ENCODE measurements at regions not wholly inside any gene's neighbourhood (a gene's known extent, or its start where the extent isn't known, plus 50 kb on each side); places are given as distances from the start of the nearest gene placed in this dataset.

DNA sequence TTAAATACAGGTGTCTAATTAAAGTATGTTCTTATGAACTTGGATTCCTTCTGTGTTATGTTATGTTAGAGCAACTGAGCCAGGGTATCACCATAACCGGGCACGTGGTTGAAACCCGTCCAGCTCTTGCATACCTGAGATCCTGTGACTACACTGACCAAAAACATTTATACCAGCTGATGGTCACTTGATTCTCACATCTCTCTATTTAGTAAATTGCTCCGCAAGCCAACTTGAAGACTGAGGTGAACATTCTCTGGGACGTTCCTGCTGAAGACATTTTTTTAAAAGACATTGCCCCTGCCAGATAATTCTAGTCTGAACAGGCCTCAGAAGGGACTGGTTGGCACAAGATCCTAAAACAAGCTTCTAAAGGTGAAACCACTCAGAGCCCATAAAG is 550.0 kb upstream of the DIPK2B start:
- DNase-seq (ENCODE audit: low spot score) (no peak), ATAC-seq (no peak)
- intact Hi-C loops (cut with DNase I) = no loop called here

DNA sequence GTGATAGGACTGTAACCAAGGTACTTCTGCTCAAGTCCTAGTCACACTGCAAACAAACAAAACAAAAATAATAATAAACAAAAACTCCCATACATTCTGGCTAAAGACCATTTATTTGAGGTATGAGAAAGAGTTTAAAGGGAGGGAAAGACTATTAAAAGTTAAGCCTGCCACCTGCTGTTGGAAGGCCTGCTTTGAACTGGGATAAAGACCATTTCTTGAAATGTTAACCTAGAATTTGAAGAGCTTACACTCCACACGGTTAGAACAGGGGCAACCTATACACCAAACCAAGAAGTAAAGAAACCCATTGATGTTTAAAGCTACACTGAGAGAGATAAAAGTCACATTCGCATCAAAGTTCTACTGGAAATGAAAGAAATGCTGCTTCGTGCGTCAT is 548.7 kb upstream of the DIPK2B start:
- intact Hi-C loops (cut with DNase I) = no loop called here
- ATAC-seq (no peak), DNase-seq (ENCODE audit: low spot score) (no peak)

DNA sequence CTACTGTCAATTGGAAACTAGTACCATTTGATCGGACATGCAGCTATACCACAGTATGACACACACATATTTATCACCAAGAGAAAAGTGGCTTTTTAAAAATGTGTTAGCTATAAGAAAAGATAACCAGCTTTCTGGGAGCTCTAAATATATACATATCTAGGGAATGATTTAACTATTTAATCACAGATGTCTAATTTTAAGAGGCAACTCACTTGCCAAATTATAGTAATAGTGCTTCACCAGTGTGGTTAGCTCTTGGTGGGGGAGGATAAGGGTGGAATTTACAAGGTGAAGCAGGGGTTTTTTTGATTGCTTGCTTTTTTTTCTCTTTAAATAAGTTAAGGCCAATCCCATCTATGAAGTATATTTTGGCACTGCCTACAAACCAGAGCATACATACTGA is 547.7 kb upstream of the DIPK2B start:
- intact Hi-C loops (cut with DNase I) = no loop called here
- no peak for DNase-seq (ENCODE audit: low spot score)

DNA sequence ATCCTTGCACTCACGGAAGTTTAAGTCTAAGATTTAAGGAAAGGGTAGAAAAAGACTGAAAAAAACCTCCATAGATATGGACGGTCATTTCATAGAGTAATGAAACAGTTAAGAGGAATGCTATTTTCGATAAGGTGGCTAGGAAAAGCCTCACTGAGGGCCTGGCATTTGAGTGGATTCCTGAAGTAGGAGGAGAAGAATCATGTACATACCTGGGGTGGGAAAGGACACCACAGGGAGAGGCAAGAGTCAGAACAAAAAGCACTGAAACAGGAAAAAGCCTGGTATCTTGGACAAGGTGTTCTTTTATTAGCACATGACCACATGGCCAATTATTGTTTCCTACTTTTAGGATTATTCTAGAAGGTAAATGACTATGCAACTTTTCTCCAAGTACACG is 547.2 kb upstream of the DIPK2B start:
- intact Hi-C loops (cut with DNase I) = no loop called here
- no peak for DNase-seq (ENCODE audit: low spot score)
- peak; percentile 46 for ATAC-seq

More for the DNA sequence above, 547.7 kb upstream of the DIPK2B start:
- ATAC-seq = no peak

DNA sequence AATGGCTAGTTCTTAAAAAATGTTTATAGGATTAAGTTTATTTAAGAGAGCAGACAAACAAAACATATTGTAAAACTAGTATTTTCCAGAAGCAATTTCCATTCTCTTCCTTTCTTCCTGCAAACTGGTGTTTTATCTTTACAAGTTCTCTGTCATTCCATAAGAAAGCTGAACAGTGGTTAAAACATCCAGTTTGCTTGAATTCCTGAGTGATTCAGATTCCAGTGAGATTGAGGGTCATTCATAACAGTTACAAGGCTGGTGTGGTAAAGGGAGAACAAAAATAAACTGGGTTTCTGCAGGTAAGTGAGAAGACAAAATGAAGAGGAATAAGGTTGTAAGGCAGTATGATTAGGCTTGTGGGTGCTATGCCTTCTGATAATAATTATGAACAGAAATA is 544.8 kb upstream of the DIPK2B start:
- no peak for DNase-seq (ENCODE audit: low spot score)
- intact Hi-C loops (cut with DNase I) = no loop called here
- no peak for ATAC-seq

DNA sequence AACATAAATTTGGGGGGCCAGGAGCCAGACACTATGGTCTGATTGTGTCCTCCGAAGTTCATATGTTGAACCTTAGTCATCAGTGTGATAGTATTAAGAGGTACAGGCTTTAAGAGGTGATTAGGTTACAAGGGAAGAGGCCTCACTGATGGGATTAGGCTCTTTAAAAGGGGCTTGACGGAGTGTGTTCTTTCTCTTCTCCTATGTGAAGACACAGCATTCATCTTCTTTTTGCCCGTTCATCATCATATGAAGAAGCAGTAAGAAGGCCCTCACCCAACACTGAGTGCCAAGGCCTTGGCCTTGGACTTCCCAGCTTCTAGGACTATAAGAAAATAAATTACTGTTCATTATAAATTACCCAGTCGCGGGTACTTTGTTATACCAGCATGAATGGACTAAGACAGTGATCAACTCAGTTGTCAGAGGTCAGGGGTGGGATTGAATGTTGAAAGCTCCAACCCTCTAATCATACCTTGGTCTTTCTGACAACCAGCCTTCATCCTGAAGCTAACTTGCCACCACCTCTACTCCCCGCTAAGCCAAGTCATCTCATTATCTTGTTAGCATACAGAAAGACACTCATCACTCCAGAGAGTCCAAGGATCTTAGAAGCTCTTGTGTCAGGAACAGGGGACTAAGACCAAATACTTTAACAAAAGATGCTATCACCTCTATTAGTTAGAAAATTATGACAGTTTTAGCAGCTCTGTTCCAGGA is 543.4 kb upstream of the DIPK2B start:
- intact Hi-C loops (cut with DNase I) = no loop called here
- ATAC-seq = no peak
- no peak for DNase-seq (ENCODE audit: low spot score)

DNA sequence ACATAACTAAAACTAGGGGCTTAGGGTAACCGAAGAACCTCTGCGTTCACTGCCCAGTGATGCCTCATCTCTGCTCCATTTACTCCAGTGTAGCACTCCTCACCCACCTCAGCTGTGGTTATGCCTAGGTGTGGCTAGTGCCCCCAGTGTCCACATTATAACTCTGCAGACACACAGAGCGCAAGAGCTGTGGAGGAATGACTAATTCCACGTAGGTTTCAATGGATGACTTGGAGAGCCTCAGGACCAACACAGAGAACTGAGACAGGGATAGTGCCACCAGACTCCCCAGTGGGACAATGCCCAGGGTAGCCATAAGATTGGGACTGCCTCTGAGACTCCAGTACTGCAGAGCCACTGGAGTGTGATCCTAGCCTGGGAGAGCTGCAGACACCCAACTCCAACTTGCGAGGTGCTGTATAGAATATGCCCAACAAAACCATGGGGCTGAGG is 542.4 kb upstream of the DIPK2B start:
- intact Hi-C loops (cut with DNase I) = no loop called here
- no peak for ATAC-seq
- no peak for DNase-seq (ENCODE audit: low spot score)

DNA sequence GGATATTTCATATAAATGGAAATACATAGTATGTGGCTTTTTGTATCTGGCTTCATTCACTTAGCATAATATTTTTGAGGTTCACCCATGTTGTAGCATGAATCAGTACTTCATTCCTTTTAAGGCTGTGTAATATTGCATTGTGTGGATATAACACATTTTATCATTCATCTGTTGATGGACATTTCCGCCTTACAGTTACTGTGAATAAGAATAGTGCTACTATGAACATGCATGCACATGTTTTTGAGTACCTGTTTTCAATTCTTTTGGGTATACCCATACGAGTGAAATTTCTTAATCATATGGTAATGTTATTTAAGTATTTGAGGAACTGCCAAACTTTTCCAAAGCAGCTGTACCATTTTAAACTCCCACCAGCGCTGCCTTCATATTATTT is 539.6 kb upstream of the DIPK2B start:
- intact Hi-C loops (cut with DNase I) = no loop called here
- ATAC-seq = no peak
- no peak for DNase-seq (ENCODE audit: low spot score)

DNA sequence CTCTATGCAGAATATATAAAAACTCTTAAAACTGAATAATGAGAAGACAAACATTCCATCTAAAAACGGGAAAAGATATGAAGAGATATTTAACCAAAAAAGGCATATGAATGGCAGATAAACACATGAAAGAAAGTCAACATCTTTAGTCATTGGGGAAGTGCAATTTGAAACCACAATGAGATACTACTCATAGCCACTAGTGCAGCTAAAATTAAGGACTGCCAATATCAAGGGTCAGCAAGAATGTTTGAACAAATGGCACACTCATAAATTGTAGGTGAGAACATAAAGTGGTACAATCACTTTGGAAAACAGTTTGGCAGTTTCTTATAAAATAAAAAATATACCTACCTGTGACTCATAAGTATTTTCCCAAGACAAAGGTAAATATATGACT is 534.9 kb upstream of the DIPK2B start:
- intact Hi-C loops (cut with DNase I) = no loop called here
- ATAC-seq (no peak), DNase-seq (ENCODE audit: low spot score) (no peak)

DNA sequence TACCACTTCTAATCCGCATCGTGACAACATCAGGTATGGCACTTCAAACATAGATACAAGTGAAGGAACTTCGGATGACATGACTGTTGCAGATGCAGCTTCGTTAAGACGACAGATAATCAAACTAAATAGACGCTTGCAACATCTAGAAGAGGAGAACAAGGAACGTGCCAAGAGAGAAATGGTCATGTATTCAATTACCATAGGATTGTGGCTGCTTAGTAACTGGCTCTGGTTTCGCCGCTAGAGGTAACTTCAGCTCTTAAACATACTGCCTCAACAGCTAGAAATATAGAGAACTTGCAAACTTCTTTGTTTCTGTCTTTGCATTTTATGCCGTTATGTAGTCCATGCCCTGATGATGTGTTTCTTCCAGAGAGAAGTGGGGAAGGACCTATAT is 530.8 kb upstream of the DIPK2B start:
- DNase-seq (ENCODE audit: low spot score) (no peak), ATAC-seq (no peak)
- intact Hi-C loops (cut with DNase I) = no loop called here

DNA sequence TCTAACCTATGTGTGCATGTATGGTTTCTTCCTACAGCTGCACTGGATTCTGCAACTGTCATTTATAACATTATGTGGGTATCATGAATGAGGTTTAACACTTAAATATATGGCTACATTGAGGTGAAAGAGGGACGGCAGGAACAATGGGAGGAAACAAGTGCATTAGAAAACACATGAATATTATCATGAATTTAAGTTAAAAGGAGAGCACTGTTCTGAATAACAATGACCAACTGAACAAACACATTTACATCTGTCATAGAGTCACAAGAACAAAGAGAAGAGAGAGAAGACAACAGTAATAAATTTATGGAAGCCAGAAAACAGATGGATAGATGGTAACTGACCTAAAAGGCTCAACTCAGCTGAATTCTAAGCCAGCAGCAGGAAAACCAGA is 527.1 kb upstream of the DIPK2B start:
- DNase-seq (ENCODE audit: low spot score) (no peak), ATAC-seq (no peak)
- intact Hi-C loops (cut with DNase I) = no loop called here

DNA sequence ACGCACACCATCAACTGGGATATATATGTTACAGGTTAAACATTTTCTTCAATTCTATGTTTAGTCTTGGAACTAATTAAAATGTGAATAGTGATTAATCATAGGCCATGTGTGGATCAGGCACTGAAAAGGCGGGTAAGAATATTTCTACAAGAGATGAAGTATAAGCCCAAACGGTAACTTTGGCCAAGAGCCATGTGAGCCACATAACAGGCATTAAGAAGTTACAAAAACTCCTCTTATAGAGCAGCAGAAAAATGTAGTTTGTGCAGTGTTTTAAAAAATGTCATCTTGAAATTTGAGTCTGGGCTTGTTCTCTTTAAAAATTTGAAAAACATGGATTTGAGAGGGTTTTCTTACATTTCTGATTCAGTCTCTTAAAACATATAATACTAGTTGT is 521.8 kb upstream of the DIPK2B start:
- DNase-seq (ENCODE audit: low spot score) (no peak), ATAC-seq (no peak)
- intact Hi-C loops (cut with DNase I) = no loop called here

DNA sequence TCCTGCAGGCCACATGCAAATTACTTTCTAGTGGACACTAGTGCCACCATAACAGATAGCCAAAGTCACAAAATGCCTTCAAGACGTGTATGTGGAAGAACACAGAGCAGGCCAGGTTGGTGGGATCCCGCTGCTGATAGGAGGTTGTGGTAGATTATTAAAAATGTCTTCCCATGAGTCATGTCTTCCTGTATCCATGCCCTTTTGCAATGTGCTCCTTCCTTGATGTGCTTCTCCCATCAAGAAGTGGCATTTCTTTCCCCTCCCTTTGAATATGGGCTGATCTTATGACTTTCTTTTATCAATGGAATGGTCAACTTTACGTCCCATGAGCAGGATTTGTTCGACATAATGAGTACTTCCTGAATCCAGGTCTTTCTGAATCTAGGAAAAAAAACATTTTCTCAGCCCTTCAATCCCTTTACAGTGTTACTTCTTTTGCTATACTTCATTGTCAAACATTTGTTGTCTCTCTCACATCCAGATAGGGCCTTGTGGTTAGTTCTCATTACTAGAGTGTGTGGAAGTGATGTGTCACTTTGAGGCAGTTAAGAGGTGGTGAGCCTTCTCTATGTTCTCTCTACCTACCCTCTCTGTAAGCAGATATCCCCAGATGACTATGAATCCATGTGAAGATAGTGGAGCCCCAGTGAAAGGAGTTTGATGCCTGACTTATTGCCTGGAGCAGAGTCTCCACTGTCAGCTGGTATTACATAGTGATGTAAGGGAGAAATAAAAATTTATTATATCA is 519.2 kb upstream of the DIPK2B start:
- intact Hi-C loops (cut with DNase I) = no loop called here
- DNase-seq (ENCODE audit: low spot score) (no peak), ATAC-seq (no peak)

DNA sequence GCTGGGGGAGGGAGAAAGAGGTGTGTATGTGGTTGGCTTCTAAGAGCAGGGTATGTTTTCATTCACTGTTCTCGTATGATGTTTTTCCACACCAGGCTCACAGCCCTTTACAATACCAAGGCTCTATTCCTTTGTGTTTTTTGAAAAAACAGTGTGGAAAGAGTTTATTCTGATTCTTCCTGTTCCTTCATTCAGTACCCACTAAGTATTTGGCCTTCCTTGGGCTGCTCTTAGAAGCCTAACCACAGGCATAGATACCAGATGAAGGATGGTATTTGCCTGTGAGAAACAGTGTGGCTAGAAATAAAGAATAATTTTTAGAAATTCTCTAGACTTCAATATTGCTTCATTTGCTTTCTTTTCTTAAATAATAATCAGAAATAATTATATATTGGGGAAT is 518.0 kb upstream of the DIPK2B start:
- ATAC-seq = no peak
- intact Hi-C loops (cut with DNase I) = no loop called here
- DNase-seq (ENCODE audit: low spot score) = no peak

DNA sequence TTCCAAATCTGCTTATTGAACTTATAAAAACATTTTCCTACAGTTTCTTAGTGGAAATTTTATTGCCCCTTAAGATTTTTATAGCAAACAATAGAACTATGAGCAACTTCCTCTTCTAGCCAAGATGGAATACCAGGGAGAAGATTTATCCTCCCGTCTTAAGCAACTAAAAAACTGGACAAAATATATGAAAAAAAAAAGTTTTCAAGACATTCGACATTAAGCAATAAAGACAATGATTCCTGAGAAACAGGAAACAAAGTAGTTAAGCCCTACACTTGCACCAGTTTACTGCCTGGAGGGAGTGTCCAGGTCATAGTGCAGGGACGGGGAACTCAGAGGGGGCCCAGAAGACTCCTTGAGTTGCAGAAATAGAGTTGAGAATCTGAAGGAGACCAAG is 516.1 kb upstream of the DIPK2B start:
- ATAC-seq (no peak), DNase-seq (ENCODE audit: low spot score) (no peak)
- intact Hi-C loops (cut with DNase I) = no loop called here

DNA sequence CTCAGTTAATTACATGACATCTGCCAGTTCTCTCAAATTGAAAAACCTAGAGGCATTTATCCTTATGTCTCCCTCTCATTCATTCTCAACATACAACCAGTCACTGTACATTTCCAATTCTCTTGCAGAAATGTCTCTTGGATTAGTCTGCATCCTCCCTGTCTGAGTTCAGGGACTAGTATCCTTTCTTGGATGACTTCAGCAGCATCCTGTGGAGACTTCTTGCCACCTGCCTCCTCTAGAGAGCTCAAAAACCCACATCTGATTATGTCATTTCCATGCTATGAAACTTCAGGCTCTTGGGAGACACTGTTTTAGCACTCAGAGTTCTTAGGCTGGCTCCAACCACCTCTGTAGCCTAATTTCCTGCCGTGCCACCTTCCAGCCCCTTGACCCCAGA is 515.1 kb upstream of the DIPK2B start:
- DNase-seq (ENCODE audit: low spot score) (no peak), ATAC-seq (no peak)
- intact Hi-C loops (cut with DNase I) = no loop called here

DNA sequence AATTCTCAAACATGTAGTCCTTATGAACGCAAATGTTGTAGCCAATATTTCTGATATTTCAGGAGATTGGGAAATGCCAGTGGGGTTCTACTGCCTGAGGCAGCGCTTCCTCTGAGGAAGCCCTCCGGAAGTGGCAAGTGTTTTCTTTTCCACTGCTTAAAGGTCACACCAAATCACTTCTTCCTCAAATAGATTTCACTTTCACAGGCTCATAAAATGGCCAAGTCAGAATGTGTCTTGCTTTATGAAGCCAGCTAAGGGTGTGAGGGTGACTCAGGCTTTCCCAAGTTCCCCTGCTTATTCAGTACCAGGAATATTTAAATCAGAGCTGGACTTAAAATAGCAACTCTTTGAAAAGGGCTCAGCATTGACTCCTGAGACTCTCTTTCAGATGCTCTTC is 514.2 kb upstream of the DIPK2B start:
- intact Hi-C loops (cut with DNase I) = no loop called here
- DNase-seq (ENCODE audit: low spot score) (no peak), ATAC-seq (peak; percentile 24)

DNA sequence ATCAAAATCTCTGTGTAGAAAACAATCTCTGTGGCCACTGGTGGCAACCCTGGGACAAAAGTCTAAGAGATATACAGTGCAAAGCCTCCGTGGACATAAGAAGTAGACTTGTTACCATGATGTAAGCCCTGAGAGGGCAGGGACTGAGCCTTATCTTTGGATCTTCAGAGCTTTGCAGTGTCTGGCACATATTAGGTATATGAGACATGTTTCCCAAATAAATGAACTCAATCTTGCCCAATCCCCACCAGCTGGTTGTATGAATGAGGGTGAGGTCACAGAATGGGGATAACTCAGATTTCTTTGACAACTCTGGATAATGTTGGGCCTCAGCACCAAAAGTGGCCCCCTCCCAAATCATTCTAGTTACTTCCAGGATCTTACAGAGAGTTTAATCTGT is 511.4 kb upstream of the DIPK2B start:
- DNase-seq (ENCODE audit: low spot score) (no peak), ATAC-seq (no peak)
- intact Hi-C loops (cut with DNase I) = no loop called here

DNA sequence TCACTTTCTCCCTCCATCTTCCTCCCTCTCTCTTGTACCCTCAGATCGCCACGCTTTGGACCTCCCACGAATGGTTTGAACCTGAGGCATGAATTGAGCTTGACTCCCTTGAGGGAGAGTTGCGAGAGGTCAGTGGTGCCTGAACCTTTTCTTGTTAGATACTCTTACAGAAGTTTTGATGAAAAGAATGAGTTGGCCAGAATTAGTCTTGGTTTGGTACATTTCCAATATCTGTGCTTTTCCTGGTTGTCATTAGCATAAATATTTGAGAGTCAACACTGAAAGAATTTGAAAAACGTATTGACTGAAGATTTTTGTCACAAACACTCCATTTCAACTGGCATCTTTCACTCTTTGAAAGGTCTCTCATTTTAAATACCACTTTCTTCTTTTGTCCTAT is 510.6 kb upstream of the DIPK2B start:
- DNase-seq (ENCODE audit: low spot score) (no peak), ATAC-seq (no peak)
- intact Hi-C loops (cut with DNase I) = no loop called here

DNA sequence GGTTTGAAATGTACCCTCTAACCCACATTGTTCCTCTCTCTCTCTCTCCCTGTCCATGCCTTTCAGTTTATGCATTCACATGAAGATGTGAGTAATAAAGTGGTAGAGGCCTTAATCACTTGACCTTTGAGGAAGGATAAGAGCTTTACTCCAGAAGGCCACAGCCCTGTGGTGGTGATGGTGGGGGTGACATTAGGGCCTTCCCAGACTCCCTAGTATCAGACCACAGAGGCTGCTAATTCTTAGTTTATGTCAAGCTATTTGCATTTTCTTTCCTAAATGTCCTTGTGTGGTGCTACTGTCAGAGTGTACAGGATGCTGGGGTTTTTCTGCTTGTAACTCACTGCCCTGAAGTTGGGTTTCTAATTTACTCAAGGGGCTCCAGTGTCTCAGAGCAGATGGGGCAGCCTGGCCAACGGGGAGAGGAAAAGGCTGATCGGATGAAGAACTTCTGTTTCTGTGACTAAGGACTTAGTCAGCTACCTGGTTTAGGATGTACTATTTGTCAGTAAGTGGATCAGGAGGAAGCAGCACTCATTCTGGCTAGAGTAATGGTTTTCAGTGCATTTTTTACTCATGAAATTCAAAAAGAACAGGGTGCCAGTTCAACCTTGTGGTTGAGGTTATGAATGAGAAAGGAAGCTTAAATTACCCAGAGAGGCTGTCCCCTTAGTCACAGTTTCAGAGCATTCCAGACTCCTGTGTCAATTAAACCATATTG is 509.6 kb upstream of the DIPK2B start:
- intact Hi-C loops (cut with DNase I) = no loop called here
- no peak for DNase-seq (ENCODE audit: low spot score)
- ATAC-seq = no peak

Data from sciatic nerve (tissue), 2 donors.